Endothelial cell of umbilical vein (primary cell): ENCODE measurements at regions not wholly inside any gene's neighbourhood (a gene's known extent, or its start where the extent isn't known, plus 50 kb on each side); places are given as distances from the start of the nearest gene placed in this dataset.

ENCODE experiments used
- BruUV-seq: library from RNA; stranded (reverse); fragments of 400-500 nt; replicated peaks from 2 replicates; lab custom pipeline; 2021; lab: Mats Ljungman, UMichigan
- CTCF ChIA-PET: fragments of 300-600, 350-600 bp; sonication (Branson Sonifier 250); formaldehyde crosslinking; loops from one replicate; lab custom pipeline; 2021; ENCODE audit warnings: antibody characterized with exemption, inconsistent platforms; lab: Charles Lee
- POLR2A ChIA-PET: fragments of 300-600, 350-600 bp; sonication (Branson Sonifier 250); formaldehyde crosslinking; loops from one replicate; lab custom pipeline; 2021; ENCODE audit warnings: antibody characterized with exemption, inconsistent platforms; lab: Charles Lee
- DNase-seq: peaks from one replicate; pipeline ENCODE4 v3.0.0-alpha.2; 2011; ENCODE audit warnings: low read depth, low spot score
- FAIRE-seq: peaks from 2 replicates; lab custom pipeline; 2011; peaks lifted over from hg19 to GRCh38; lab: Jason Lieb, UNC
- H2AFZ ChIP-seq: 2 replicates; pipeline ENCODE4 v1.6.0; 2012; ENCODE audit warnings: low read depth, low read length, control low read depth, inconsistent platforms
- H3K27ac ChIP-seq: 2 replicates; pipeline ENCODE4 v1.5.1; 2011; ENCODE audit warnings: low read depth, mild to moderate bottlenecking, control low read depth, low read length, moderate library complexity; ENCODE audit not compliant: insufficient read depth
- H3K27me3 ChIP-seq, 2 experiments: 2 replicates each; pipeline versions ENCODE4 v1.6.0 to v1.6.1; 2011; ENCODE audit warnings: low read length in 2 of 2, mixed read lengths in 1 of 2; ENCODE audit not compliant: control insufficient read depth in 2 of 2, insufficient read depth in 2 of 2
- H3K36me3 ChIP-seq, 2 experiments: 2 replicates in 1 of 2; 3 replicates in 1 of 2; pipeline ENCODE4 v1.5.1; 2011; ENCODE audit warnings: low read length in 2 of 2, mild to moderate bottlenecking in 1 of 2, moderate library complexity in 1 of 2; ENCODE audit not compliant: control insufficient read depth in 2 of 2, insufficient read depth in 2 of 2; ENCODE audit errors: extremely low read depth in 1 of 2
- H3K4me1 ChIP-seq: 3 replicates; pipeline ENCODE4 v1.5.1; 2011; ENCODE audit warnings: mild to moderate bottlenecking, low read length; ENCODE audit not compliant: control insufficient read depth, insufficient read depth; ENCODE audit errors: extremely low read depth
- H3K4me2 ChIP-seq: 2 replicates; pipeline ENCODE4 v1.6.1; 2011; ENCODE audit warnings: low read length, control low read depth, mixed read lengths; ENCODE audit not compliant: insufficient read depth
- H3K4me3 ChIP-seq, 3 experiments: fragments of 200-600 bp in 1 of 3; sonication (generic), shearing (Covaris generic) in 1 of 3; replicated peaks in 1 of 3; 2 replicates each; pipeline ENCODE4 v1.5.1; 2011 to 2016; ENCODE audit warnings: control low read depth in 3 of 3, low read length in 3 of 3, mild to moderate bottlenecking in 2 of 3, inconsistent platforms in 1 of 3, low read depth in 1 of 3, moderate library complexity in 1 of 3; ENCODE audit not compliant: insufficient read depth in 1 of 3
- H3K79me2 ChIP-seq: 2 replicates; pipeline ENCODE4 v1.6.0; 2012; ENCODE audit warnings: low read length, inconsistent platforms; ENCODE audit not compliant: control insufficient read depth, insufficient read depth
- H3K9ac ChIP-seq: replicated peaks from 2 replicates; pipeline ENCODE3; 2011; ENCODE audit warnings: low read length, control low read depth; ENCODE audit not compliant: insufficient read depth; ENCODE audit errors: extremely low read depth
- H3K9me1 ChIP-seq: replicated peaks from 3 replicates; pipeline ENCODE4 v1.6.0; 2011; ENCODE audit warnings: mild to moderate bottlenecking, low read length; ENCODE audit not compliant: control insufficient read depth, insufficient read depth; ENCODE audit errors: extremely low read depth
- H3K9me3 ChIP-seq: replicated peaks from 2 replicates; pipeline ENCODE4 v1.5.1; 2012; ENCODE audit warnings: low read length, inconsistent platforms; ENCODE audit not compliant: control insufficient read depth, insufficient read depth
- H4K20me1 ChIP-seq: replicated peaks from 2 replicates; pipeline ENCODE3; 2011; ENCODE audit warnings: mild to moderate bottlenecking, low read length; ENCODE audit not compliant: control insufficient read depth, insufficient read depth; ENCODE audit errors: extremely low read depth
- EZH2 ChIP-seq: IDR thresholded peaks from 2 replicates; pipeline ENCODE4 v1.6.1; 2012; ENCODE audit warnings: borderline replicate concordance, low read depth, mild to moderate bottlenecking, moderate library complexity, low read length, inconsistent platforms; ENCODE audit not compliant: severe bottlenecking
- FOS ChIP-seq: IDR thresholded peaks from 2 replicates; pipeline ENCODE4 v1.6.1; 2011; ENCODE audit warnings: mild to moderate bottlenecking, low read length, moderate library complexity, borderline replicate concordance; ENCODE audit not compliant: insufficient read depth
- GATA2 ChIP-seq: IDR thresholded peaks from 2 replicates; pipeline ENCODE4 v1.7.0; 2011; ENCODE audit warnings: low read depth, mild to moderate bottlenecking, moderate library complexity, mixed read lengths, low read length; ENCODE audit not compliant: insufficient read length, insufficient read depth
- JUN ChIP-seq: IDR thresholded peaks from 2 replicates; pipeline ENCODE4 v1.6.1; 2011; ENCODE audit warnings: borderline replicate concordance, low read depth; ENCODE audit not compliant: insufficient read length, insufficient read depth
- MAX ChIP-seq: IDR thresholded peaks from 2 replicates; pipeline ENCODE4 v1.6.1; 2011; ENCODE audit not compliant: insufficient read depth, insufficient read length
- MYC ChIP-seq: IDR thresholded peaks from one replicate; pipeline ENCODE4 v1.6.1; 2011; ENCODE audit warnings: mild to moderate bottlenecking, low read depth, low read length
- POLR2A ChIP-seq: IDR thresholded peaks from 2 replicates; pipeline ENCODE4 v1.6.1; 2012; ENCODE audit warnings: low read depth, mild to moderate bottlenecking, control low read depth, low read length
- POLR2AphosphoS5 ChIP-seq: IDR thresholded peaks from 2 replicates; pipeline ENCODE4 v1.6.1; 2012; ENCODE audit warnings: low read depth, mild to moderate bottlenecking, control low read depth, low read length, moderate library complexity; ENCODE audit not compliant: insufficient read depth
- dilution Hi-C: fragments of 300-500 bp; cut with MboI; formaldehyde crosslinking; loops from one replicate; pipeline ENCODE4 v1.15.0; 2019; ENCODE audit warnings: low sequenced_read_pairs; ENCODE audit not compliant: extremely low pct_ligation_motif_present
- intact Hi-C: fragments of 100-400 bp; cut with micrococcal nuclease; formaldehyde crosslinking; loops from one replicate; pipeline ENCODE4 v1.10.0; 2022
- TF ChIP-seq, protein P1 (sequence below), 2 donors: IDR thresholded peaks; 1 replicate in 1 of 2; 2 replicates in 1 of 2; pipeline ENCODE4 v1.5.1; 2011; ENCODE audit warnings: low read length in 2 of 2, mild to moderate bottlenecking in 2 of 2, moderate library complexity in 2 of 2, control low read depth in 1 of 2, inconsistent platforms in 1 of 2, low read depth in 1 of 2; ENCODE audit not compliant: insufficient read depth in 1 of 2; ENCODE audit errors: extremely low read depth in 1 of 2

DNA sequence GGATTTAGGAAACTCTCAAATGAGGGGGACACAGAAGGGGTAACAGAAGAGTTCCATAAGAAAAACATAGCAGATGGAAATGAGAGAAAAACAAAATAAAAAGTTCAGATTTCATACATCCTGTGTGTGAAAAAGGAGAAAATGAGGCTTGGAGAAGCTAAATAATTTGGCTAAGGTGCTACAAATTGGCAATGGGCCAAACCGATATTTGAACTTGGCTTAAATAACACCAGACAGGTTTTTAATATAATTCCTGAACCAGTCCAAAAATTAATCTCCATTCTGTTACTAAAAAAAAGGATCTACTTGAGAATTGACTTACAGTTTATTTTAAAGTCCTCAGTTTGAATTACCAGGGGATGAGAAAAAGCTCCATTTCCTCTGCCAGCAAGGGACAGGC, 342.9 kb upstream of the DPH6 start:
- BruUV-seq: no TSS peak

More for the DNA sequence above, 342.9 kb upstream of the DPH6 start:
- FAIRE-seq (no peak), DNase-seq (no peak)
- Histone ChIP-seq H3K79me2 (no peaks in the 10 kb centered on the region), H3K9me1 (no peaks in the 10 kb centered on the region), H3K36me3 (no peaks in the 10 kb centered on the region), H3K27ac (no peak overlapping the region), H2AFZ (no peak overlapping the region), H3K27me3 (no peaks in the 10 kb centered on the region), H3K9me3 (no peaks in the 10 kb centered on the region), H3K4me2 (no peak overlapping the region), H3K9ac (no peak overlapping the region), H3K4me1 (peaks cover 3% of the 10 kb centered on the region), H4K20me1 (no peaks in the 10 kb centered on the region), H3K4me3 (no peak overlapping the region)
- dilution Hi-C loops (no loop called here), intact Hi-C loops (loop anchor here (10.0 kb wide), 2 partner anchors 64 to 704 kb away; no protein-coding TSS in a partner anchor)
- CTCF ChIA-PET: no interaction called here
- POLR2A ChIA-PET: no interaction called here
- TF ChIP-seq MAX: no peak
- no peak for TF ChIP-seq EZH2
- TF ChIP-seq, protein P1, sequence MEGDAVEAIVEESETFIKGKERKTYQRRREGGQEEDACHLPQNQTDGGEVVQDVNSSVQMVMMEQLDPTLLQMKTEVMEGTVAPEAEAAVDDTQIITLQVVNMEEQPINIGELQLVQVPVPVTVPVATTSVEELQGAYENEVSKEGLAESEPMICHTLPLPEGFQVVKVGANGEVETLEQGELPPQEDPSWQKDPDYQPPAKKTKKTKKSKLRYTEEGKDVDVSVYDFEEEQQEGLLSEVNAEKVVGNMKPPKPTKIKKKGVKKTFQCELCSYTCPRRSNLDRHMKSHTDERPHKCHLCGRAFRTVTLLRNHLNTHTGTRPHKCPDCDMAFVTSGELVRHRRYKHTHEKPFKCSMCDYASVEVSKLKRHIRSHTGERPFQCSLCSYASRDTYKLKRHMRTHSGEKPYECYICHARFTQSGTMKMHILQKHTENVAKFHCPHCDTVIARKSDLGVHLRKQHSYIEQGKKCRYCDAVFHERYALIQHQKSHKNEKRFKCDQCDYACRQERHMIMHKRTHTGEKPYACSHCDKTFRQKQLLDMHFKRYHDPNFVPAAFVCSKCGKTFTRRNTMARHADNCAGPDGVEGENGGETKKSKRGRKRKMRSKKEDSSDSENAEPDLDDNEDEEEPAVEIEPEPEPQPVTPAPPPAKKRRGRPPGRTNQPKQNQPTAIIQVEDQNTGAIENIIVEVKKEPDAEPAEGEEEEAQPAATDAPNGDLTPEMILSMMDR (IDR thresholded peaks at IDR 0.05; ENCODE audit: extremely low read depth in 1 of 2, insufficient read depth in 1 of 2, low read depth in 1 of 2, low read length in 2 of 2): no peak
- no peak for TF ChIP-seq POLR2AphosphoS5
- no peak for TF ChIP-seq GATA2
- TF ChIP-seq FOS: no peak
- TF ChIP-seq POLR2A: no peak
- no peak for TF ChIP-seq MYC
- TF ChIP-seq JUN: no peak
